ENCODE measurements at regions not wholly inside any gene's neighbourhood (a gene's known extent, or its start where the extent isn't known, plus 50 kb on each side); places are given as distances from the start of the nearest gene placed in this dataset.

DNA sequence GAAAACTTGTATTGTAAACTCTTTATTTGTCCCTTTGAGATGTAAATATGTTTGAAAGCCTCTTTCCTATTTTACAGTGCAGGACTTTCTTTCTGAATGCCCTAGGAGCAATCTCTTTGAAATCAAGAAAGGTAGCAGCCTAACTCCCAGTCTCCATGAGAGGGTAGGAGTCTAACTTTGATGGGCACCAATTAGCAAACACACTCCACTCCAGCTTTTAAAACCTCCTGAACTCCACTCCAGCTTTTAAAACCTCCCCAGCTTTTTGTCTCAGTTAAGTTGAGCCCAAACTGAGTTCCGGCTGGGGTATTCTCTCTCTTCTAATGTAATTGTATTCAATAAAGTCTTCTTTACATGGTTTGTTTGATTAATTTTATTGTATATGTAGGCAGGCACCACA, 493.7 kb upstream of the CDH7 start:
- no peaks in the 10 kb centered on the region for H3K79me2 ChIP-seq (ENCODE audit: insufficient read depth, low read length)
- no peaks in the 10 kb centered on the region for H4K20me1 ChIP-seq (ENCODE audit: low read depth, low read length)
- no peaks in the 10 kb centered on the region for H3F3A ChIP-seq (ENCODE audit: insufficient read depth)
- H3K27ac ChIP-seq (ENCODE audit: low read depth, low read length): no peak overlapping the region
- no peak overlapping the region for H3K4me3 ChIP-seq (ENCODE audit: insufficient read depth, low read length, poor library complexity, severe bottlenecking)
- H3K9ac ChIP-seq (ENCODE audit: low read length): no peak overlapping the region
- no peak overlapping the region for H3K4me2 ChIP-seq (ENCODE audit: low read depth, low read length, poor library complexity, severe bottlenecking)
- TF ChIP-seq, protein P1, sequence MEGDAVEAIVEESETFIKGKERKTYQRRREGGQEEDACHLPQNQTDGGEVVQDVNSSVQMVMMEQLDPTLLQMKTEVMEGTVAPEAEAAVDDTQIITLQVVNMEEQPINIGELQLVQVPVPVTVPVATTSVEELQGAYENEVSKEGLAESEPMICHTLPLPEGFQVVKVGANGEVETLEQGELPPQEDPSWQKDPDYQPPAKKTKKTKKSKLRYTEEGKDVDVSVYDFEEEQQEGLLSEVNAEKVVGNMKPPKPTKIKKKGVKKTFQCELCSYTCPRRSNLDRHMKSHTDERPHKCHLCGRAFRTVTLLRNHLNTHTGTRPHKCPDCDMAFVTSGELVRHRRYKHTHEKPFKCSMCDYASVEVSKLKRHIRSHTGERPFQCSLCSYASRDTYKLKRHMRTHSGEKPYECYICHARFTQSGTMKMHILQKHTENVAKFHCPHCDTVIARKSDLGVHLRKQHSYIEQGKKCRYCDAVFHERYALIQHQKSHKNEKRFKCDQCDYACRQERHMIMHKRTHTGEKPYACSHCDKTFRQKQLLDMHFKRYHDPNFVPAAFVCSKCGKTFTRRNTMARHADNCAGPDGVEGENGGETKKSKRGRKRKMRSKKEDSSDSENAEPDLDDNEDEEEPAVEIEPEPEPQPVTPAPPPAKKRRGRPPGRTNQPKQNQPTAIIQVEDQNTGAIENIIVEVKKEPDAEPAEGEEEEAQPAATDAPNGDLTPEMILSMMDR (IDR thresholded peaks at IDR 0.05; ENCODE audit: insufficient read depth, low read length, poor library complexity, severe bottlenecking): no peak
- no peak for TF ChIP-seq EZH2phosphoT487 (conservative IDR thresholded peaks at IDR 0.05; ENCODE audit: low read length)
- H3K9me3 ChIP-seq (ENCODE audit: insufficient read depth, low read length): no peaks in the 10 kb centered on the region
- no peaks in the 10 kb centered on the region for H3K36me3 ChIP-seq (ENCODE audit: low read length)
- no peaks in the 10 kb centered on the region for H3K9me2 ChIP-seq (replicated peaks; ENCODE audit: insufficient read depth, low read length)
- H2AFZ ChIP-seq (ENCODE audit: low read depth, low read length, severe bottlenecking): no peak overlapping the region
- H3K27me3 ChIP-seq (ENCODE audit: low read length): no peaks in the 10 kb centered on the region

DNA sequence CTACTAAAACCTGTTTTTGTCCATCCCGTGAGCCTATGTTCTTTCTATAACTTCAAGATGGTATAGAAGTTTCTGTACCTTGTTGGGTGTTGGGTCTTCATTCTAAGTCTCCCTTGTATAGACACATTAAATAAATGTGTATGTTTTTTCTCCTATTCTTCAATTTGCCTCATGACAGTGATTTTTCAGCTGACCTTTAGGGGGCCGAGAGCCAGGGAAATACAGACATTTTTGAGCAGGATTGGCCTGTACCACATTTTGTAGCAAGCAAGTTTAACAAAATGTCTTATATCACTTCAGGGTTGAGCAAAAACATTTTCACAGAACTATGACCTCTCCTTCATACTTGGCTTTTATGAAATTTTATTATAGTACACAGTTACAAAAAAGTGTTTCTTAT, 495.4 kb upstream of the CDH7 start:
- Histone ChIP-seq H3K79me2 (ENCODE audit: insufficient read depth, low read length) (no peaks in the 10 kb centered on the region), H3K9me3 (ENCODE audit: insufficient read depth, low read length) (no peaks in the 10 kb centered on the region), H3K27ac (ENCODE audit: low read depth, low read length) (no peak overlapping the region), H3K27me3 (ENCODE audit: low read length) (no peaks in the 10 kb centered on the region), H3F3A (ENCODE audit: insufficient read depth) (no peaks in the 10 kb centered on the region), H3K4me2 (ENCODE audit: low read depth, low read length, poor library complexity, severe bottlenecking) (no peak overlapping the region), H3K36me3 (ENCODE audit: low read length) (no peaks in the 10 kb centered on the region), H3K9ac (ENCODE audit: low read length) (no peak overlapping the region), H2AFZ (ENCODE audit: low read depth, low read length, severe bottlenecking) (no peak overlapping the region), H3K4me3 (ENCODE audit: insufficient read depth, low read length, poor library complexity, severe bottlenecking) (no peak overlapping the region), H3K9me2 (replicated peaks; ENCODE audit: insufficient read depth, low read length) (no peaks in the 10 kb centered on the region), H4K20me1 (ENCODE audit: low read depth, low read length) (no peaks in the 10 kb centered on the region)
- TF ChIP-seq, protein P1 (IDR thresholded peaks at IDR 0.05; ENCODE audit: insufficient read depth, low read length, poor library complexity, severe bottlenecking): no peak
- TF ChIP-seq EZH2phosphoT487 (conservative IDR thresholded peaks at IDR 0.05; ENCODE audit: low read length): no peak

DNA sequence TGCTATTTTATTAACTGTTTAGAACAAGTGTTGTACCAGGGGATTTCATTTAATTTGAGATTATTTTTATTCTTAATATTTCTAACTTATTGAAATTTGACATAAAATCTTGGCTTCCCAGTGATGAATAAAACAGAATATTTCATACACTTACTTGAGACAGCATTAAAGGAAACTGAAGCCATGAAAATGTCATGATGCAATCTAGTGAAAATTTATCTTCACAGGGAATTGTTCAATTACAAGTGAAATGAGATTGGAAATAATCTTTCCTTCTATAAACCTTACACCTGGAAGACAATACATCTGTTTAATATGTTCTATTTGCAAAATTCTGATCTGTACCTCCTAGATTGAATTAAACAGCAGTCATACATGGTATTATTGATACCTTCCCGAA, 511.0 kb upstream of the CDH7 start:
- H3K36me3 ChIP-seq (ENCODE audit: low read length): no peaks in the 10 kb centered on the region
- no peak overlapping the region for H3K4me2 ChIP-seq (ENCODE audit: low read depth, low read length, poor library complexity, severe bottlenecking)
- H3K27ac ChIP-seq (ENCODE audit: low read depth, low read length): no peak overlapping the region
- H4K20me1 ChIP-seq (ENCODE audit: low read depth, low read length): no peaks in the 10 kb centered on the region
- H3K27me3 ChIP-seq (ENCODE audit: low read length): no peaks in the 10 kb centered on the region
- no peak overlapping the region for H3K9ac ChIP-seq (ENCODE audit: low read length)
- no peaks in the 10 kb centered on the region for H3K79me2 ChIP-seq (ENCODE audit: insufficient read depth, low read length)
- no peak for TF ChIP-seq EZH2phosphoT487 (conservative IDR thresholded peaks at IDR 0.05; ENCODE audit: low read length)
- TF ChIP-seq, protein P1 (IDR thresholded peaks at IDR 0.05; ENCODE audit: insufficient read depth, low read length, poor library complexity, severe bottlenecking): no peak
- H3F3A ChIP-seq (ENCODE audit: insufficient read depth): no peaks in the 10 kb centered on the region
- H3K9me3 ChIP-seq (ENCODE audit: insufficient read depth, low read length): no peaks in the 10 kb centered on the region
- no peaks in the 10 kb centered on the region for H3K9me2 ChIP-seq (replicated peaks; ENCODE audit: insufficient read depth, low read length)
- no peak overlapping the region for H2AFZ ChIP-seq (ENCODE audit: low read depth, low read length, severe bottlenecking)
- H3K4me3 ChIP-seq (ENCODE audit: insufficient read depth, low read length, poor library complexity, severe bottlenecking): no peak overlapping the region

All from SU-DHL-6 (cell line).